DMS79 treated with DMSO at 0.1 percent for 48 hours (cell line): ENCODE measurements at regions not wholly inside any gene's neighbourhood (a gene's known extent, or its start where the extent isn't known, plus 50 kb on each side); places are given as distances from the start of the nearest gene placed in this dataset.

Experiments
- DNase-seq: peaks from one replicate; lab custom pipeline; 2025; lab: John Stamatoyannopoulos, UW

DNA sequence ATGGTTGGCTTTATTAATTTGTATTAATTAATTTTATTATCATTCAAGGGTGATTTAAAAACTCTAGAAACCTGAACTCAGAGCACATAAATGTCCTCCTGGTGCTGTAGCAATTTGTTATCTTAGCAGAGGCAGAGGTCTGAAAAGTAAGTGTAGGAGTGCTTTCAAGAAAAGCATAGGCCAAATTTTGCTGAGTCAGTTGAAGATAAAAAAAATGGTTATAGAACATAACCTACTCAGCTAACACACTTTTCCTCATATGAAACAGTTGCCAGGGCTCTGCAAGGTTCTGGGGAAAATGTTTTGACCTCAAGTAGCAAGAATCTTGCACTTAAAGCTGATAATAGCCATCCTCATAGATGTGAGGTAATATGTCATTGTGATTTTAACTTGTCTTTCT lies 53.5 kb upstream of the CHODL start:
- DNase-seq, result no peak

DNA sequence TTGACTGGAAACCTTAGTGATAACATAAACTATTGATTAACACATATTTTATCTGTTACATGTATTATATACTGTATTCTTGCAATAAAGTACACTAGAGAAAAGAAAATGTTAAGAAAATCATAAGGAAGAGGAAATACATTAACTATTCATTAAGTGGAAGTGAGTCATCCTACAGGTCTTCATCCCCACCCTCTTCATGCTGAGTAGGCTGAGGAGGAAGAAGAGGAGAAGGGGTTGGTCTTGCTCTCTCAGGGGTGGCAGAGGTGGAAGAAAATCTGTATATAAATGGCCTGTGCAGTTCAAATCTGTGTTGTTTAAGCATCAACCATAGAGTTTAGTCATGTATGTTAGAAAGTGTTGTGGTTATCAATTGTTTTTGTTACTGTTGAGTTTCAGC lies 66.1 kb upstream of the CHODL start:
- no peak for DNase-seq

DNA sequence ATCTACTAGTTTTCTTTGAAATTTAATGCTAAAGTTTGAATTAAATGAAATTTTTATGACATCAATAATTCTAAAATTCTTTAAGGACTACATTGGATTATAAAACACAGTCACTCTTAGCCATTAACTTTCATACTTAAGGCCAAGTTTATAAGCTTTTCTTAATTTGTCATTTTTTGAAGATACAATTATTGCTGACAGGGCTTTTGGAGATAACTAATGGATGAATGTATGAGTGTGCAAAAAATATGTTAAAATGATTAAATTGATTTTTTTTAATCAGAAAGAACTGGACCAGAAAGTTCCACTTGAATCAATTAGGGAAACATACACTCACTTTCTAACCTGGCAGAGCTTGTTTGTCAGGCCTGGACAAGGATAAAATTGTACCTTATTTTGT lies 70.3 kb upstream of the CHODL start:
- no peak for DNase-seq

DNA sequence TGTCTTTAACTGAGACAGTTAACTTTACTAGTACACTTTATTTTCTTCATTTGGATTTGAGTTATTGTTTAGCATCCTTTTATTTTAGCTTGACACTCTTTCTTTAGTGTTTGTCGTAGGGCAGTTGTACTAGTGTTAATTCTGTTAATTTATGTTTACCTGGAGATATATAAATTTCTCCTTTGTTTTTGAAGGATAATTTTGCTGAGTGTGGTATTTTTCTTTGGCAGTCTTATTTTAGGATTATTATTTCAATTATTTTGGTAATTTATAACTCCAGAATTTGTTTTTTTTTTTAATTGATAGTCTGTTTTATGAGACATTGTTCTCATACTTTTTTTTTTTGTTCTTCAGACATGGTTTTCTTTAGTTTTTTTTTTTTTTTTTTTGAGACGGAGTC lies 73.8 kb upstream of the CHODL start:
- no peak for DNase-seq

DNA sequence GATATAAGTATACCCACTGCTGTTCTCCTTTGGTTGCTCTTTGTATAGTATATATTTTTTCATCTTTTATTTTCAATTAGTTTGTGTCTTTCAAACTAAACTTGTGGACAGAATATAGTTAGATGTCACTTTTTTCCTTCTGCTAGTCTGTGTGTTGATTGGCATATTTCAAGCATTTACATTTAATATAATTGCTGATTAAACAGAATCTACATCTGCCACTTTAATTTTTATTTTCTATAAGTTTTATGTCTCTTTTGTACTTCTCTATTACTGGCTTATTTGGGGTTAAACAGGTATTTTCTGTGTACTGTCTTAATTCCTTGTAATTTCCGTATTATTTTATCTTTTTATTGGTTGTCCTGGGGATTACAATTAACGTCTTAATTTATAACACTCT lies 74.4 kb upstream of the CHODL start:
- DNase-seq, result no peak

DNA sequence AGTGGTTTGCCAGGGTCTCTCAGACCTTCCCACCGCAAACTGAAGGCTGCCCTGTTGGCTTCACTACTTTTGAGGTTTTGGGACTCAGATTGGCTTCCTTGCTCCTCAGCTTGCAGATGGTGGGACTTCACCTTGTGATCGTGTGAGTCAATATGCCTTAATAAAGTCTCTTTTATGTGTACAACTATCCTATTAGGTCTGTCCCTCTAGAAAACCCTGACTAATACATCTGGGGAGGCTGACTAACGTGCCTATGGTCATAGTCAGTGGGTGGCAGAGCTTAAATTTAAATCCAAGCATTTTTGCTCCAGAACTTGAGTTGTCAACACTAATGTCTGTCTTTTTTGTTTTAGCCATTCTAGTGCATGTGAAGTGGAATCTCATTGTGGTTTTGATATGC lies 76.5 kb upstream of the CHODL start:
- no peak for DNase-seq

DNA sequence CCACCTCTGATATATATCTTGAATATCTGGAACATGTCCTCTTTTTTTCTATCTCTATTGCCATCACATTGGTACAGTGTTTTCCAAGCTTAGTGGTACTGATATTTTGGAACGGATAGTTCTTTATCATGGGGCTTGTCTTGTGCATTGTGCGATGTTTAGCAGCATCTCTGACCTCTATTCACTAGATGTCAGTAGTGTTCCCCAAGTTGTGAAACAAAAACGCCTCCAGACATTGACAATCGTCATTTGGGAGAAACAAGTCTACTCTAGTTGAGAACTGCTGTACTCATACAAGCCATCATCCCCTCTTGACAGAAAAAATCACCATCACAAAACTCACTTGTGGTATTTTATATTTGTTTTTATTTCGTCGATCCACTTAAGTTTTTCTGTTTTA lies 79.7 kb upstream of the CHODL start:
- no peak for DNase-seq

DNA sequence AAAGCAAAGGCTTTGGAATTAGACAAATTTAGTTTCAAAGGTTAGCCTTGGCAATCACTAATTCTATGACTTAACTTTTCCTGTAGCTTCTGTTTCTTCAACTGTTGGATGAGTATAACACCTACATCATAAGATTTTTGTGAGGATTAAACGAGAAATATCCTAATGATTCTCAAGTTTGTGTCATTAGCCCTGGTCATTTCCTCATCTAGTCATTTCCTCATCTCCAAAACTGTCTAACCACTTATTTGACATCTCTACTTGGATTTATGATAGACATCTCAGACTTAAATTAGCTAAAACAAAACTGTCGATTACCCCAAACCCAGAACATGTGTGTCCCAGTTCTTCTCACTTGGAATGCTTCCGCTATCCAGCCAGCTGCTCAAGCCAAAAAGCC lies 80.2 kb upstream of the CHODL start:
- DNase-seq, result no peak

DNA sequence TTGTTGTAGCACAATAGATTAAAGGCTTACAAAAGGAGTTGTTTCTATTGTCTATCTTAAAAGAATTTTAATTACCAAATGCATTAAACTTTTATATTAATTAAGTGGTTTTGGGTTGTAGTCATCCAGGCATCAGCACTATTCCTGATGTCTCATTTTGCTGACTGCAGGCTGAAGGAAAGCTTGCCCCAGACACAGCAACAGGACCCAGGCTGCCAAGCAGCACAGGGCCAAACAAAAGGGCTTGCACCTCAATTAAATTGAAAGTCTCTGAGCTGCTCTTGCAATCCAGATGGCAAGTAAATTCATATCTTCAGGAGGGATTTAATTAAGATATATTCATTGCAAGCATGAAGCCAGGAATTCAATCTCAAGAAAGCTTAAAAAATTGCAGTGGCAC lies 80.7 kb upstream of the CHODL start:
- no peak for DNase-seq

DNA sequence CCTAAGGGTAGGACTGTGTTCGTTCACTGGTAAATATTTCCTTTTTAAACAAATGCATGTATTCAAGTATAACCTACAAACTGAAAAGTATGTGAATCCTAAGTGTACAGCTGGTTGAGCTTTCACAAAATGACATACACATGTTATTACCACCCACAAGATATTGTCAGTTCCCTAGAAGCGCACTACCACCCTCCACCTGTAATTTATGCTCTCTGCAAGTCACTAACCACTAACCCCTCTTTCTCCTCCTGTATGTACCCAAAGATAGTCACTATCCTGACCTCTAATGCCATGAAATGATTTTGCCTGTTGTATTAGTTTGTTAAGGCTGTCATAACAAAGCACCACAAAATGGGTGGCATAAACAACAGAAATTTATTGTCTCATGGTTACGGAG lies 82.8 kb upstream of the CHODL start:
- DNase-seq, result no peak

DNA sequence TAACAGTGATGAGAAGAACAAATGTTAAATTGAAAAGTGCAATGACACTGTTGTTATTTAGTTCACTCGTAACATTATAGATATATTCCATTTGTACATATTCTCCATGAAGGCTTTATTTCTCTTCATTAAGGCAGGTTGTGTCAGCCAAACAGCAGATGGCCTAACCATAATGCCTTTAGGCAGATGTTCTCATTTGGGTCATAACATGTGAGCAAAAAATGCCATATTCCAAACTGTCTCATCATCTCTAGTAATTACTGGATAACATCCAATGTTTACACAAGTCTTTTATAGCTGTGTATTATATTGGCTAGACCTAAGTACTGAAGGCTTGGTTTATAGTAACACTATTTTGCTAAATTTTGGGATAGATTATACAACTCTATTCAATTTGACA lies 87.2 kb upstream of the CHODL start:
- DNase-seq, result no peak

DNA sequence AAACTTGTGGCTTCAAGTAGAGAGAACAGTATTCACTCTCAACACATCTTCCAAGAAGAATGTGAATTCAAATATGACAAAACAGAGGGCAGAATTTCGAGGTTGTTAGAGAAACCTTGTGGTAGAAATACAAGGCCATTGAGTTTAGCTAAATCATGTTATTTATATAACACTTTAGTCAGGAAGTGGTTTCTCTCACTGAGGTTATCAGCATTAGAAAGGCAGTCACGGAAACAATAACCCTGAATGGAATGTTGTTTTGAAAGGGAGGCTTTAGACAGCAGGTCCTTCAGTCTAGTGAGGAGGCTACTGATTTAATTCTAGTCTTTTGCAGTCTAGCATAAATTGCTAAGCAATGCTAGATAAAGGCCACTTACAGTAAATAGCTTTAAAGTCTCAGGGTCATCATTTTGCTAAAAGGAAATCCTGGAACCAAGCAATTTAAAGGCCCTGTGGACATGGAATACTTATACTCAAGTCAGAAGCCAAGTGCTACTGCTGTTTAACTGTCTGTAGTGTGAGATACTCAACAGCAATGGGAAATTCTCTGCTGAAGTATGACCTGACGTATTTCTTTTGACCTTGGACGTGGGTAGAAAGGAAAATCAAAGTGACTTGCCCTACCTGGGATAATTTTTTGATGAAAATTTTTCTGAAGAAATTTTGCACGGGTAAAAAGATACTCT lies 89.0 kb upstream of the CHODL start:
- no peak for DNase-seq

DNA sequence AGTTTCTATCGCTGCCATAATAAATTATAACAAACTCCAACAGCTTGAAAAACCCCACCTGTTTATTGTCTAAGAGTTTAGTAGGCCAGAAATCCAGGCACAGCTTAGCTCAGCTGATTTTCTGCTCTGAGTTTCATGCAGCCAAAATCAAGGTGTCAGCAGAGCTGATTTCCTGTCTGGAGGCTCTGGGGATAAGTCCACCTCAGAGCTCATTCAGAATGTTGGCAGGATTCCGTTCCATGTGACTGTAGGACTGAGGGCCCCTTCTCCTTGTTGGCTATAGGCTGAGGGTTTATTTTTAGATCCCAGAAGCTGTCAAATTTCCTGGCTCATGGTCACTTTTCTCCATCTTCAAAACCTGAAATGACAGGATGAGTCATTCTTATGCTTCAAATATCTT lies 91.6 kb upstream of the CHODL start:
- no peak for DNase-seq

DNA sequence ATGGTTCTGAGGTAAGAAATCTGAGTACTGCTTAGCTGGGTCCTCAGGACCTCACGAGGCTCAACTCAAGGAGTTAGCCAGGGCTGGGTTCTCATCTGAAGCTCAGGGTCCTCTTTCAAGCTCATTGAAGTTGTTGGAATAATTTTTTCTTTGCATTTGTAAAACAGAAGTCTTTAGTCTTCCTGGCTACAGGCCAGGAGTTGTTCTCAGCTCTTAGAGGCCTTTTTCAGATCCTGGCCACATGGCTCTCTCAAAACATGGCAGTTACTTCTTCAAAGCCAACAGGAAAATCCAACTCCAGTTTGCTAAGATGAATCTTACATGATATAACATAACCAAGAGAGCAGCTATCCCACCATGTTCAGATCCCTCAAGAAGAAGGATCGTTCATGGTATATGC lies 92.3 kb upstream of the CHODL start:
- DNase-seq, result no peak

DNA sequence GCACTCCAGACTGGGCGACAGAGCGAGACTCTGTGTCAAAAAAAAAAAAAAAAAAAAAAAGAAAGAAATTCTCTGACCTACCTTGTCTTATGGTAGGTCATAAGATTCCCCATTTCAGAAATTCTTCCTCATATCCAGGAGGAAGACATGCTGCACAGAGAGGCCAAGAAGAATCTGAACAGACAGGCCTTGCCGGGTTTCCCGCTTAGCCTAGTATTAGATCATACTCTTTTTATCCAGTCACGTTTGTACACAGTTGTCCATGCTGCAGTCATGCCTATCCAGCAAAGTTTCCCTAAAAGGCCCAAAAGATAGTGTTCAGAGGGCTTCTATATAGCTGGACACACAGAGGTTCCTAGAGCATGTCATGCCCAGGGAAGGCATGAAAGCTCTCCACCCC lies 93.6 kb upstream of the CHODL start:
- DNase-seq, result no peak

DNA sequence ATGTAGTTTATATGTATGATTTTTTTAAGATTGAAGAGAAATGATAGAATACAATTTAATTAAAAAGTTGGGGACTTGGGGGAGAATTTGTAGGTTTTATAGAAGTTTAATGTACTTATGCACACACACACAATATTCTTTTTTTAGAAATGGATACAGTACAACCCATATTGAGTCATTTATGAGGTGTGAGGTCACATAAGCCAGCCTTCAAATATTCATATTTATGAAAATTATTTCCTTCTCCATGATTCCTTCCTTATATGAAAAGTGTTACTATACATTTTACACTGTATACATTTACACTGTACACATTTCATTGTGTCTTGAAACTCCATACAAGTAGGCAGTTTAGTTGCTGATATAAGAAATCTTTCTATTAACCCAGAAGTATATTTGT lies 96.2 kb upstream of the CHODL start:
- no peak for DNase-seq

DNA sequence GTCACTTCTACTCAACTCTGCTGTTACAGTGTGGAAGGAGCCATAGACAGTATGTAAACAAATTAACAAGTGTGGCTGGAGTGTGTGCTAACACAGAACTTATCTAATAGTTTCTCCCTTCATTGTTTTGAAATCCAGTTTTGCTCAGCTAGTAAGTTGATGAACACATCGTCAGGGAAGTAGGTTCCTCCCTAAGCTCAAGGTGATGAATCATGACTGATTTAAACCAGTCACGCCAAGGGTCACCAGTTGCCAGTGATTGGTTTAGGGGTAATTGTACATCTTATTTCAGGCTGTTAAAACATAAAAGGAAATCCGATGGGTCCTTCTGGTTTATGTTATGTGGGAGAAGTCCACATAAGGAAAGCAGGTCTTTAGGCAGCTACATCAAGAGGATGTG lies 97.0 kb upstream of the CHODL start:
- no peak for DNase-seq

DNA sequence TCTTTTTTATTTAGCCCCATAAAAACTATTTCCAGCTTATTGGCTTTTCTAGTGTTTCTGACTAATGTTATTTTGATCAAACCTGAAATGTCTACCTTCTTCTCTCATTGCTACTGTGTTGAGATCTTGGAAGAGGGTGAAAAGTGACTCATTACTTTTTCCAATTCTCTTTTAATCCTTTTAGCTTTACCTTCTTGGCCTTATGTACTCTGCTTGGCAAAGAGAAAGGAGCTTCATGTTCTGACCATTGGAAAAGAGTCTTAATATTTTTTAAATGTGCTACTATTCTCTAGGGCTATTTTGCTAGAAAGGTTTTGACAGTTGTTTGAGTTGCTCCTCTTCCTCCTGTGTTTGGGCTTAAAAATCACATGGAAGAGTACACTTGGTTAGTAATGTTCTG lies 97.8 kb upstream of the CHODL start:
- DNase-seq, result no peak

DNA sequence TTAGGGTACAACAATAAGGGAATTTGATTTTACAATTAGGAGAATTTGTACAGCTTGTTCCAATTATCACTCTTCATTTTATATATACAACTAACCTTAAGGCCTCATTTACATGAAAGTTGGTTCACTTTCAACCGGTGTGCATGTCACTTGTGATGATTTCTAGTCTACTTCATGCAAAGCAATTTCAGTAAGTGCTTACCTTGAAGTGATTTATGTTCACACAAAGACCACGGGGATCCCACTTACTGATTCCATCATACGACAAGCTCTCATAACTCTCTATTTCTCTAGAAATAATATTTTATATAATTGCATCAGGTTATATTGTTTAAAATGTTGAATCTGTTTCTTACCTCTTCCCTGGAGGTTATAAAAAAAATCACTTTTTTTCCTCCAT lies 100.3 kb upstream of the CHODL start:
- no peak for DNase-seq

DNA sequence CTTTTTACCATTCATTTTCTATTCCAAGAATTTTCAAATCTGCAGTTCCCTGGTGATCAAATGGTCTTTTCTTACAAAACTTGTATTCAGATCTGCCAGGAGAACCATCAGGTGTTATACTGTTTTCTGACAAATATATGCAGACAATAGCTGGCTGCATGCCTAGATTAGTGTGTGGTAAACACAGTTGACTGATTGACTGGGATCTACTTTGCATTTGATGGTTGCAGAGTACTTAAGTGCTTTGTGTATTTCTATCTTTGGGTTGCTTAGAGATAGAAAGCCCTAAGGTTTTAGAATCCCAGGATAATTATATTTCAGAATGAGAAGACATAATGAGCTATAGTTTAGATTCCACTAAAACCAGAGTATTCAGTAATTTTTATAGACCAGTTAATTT lies 102.0 kb upstream of the CHODL start:
- DNase-seq, result peak; percentile 54

DNA sequence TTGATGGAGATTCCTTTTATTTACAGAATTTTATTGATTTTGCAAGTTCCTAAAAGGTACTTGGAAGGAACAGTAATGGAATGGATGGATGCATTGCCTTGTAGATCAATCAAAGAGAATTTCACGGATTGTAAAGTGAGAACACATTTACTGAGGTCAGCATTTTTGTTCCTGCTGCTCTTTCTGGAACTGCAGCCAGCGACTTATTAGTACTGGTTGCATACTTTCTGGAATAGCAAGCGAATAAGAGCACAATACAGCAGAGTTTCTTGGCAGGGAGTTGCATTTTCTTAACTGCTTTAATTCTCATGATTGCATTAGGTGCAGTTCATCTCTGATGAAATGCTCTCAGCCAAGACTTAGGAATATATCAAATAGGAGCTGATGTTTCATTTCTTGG lies 106.1 kb upstream of the CHODL start:
- no peak for DNase-seq

DNA sequence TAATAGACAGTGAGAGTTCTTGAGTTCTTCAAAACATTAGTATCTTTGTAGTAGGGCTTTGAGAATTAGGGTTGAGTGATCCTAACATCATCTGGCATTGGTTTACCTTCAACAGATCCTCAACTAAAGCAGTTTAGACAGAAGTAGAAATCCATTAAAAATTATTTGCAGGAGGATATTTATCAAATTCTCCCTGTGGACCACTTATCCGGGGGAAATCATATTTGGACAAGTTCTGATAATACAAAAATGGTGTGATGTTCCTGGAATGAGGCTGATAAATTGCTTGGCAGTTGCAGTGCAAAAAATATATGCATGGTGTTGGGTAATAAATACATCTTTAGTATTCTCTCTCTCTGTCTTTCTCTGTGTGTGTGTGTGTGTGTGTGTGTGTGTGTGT lies 115.1 kb upstream of the CHODL start:
- no peak for DNase-seq

DNA sequence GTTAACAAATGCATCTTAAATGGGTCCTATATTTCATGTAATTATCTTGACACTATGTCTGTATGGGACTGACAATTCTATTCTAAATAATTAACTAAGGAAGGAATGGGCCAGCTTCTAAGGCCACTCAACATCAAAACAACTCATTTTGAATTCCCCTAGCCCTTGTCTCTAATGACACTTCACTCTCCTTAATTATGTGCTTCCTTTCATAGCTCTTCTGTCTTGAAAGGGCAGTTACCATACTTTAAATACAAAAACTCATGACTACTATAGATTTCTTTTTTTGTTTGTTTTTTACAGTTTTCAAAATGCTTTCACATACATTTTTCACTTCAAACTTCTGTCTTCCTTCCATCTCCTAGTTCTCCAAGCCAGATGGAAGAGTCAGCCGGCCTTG lies 126.1 kb upstream of the CHODL start:
- no peak for DNase-seq

DNA sequence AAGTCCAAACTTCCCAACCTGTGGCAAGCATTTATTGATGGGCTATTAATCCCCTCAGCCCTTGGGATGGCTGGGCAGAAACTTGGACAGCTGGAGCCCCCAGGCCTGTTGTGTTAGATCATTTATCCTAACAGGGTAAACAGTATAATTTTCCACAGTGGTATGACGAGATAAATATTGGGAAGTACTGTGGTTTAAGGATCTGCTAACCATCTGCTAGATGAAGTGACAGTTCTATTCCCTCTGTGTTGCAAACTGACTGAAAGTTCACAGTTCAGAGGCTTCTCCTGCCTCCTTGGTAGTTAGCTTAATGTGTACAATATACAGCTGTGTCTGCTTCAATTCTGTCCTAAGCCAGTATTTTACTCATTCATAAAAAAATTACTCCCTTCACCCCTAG lies 127.5 kb upstream of the CHODL start:
- no peak for DNase-seq

DNA sequence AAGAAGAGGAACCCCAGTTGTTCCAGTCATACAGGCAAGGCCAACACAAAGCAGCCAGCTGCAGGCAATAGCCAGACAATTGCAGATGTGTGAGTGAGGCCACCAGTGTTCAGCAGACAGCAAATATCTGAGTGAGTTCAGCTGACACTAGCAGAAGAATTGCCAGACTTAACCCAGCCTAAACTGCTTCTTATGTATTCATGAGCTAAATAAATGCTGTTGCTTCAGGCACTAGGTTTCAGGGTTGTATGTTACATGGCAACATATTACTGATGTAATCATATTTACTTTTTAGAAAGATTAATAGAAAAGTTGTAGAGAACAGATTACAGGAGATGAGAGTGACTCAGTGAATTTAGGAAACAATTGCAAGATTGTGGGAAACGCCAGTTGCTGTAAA lies 129.8 kb upstream of the CHODL start:
- DNase-seq, result no peak
